ENCODE measurements at regions not wholly inside any gene's neighbourhood (a gene's known extent, or its start where the extent isn't known, plus 50 kb on each side); places are given as distances from the start of the nearest gene placed in this dataset.
"Not testable (repeated sequence)": the region's sequence is repeated elsewhere in the genome, so short reads cannot be mapped to it uniquely, and the experiment has no call there.

DNA sequence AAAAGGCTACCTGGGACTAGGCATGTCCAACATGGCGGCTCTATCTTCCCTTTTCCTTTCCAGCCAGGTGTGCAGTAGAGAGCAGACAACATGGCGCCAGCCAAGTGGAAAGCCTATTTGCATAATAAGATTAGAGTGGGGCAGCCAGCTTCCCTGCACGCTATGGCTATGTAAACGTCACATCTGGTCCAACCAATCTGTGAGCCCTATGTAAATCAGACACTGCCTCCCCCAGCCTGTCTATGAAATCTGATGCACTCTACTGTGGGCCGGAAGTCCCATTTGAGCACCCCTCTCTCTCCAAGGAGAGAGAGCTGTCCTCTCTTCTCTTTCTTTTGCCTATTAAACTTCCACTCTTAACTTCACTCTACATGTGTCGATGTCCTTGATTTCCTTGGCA is 984.9 kb upstream of the AUTS2 start:
- no peak for DNase-seq

DNA sequence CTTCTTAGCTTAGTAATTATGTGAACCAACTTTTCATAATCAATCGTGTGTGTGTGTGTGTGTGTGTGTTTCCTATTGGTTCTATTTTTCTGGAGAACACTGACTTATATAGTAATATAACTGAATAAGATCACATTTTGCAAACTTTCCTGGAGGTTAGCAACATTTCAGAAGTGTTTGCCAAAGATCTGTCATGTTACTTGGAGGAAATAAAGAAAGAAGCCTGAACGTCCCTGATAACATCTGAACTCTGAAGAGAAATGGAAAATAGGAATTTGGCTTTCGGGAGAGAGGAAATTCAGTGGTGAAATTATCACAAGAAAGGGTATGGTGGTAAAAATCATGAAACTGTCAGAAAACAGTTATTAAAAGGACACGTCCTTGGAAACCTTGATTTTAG is 984.4 kb upstream of the AUTS2 start:
- DNase-seq = no peak

DNA sequence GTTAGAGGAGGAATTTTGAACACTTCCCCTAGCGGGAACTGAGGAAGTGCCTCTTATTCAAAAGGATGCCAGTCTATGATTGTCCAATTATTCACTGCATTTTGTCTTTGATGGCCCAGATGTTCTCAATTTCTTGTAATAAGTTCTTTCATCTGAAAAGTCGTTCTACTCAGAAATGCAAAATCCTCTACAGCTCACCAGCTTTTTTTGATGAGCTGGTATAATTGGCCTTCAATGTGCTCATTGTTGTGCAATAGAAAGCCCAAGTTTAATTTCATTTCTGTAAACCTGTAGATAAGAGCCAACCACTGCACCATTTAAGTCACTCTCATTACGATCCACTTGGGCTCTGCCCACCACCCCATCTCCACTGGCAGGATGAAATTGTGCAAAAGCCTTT is 978.7 kb upstream of the AUTS2 start:
- no peak for DNase-seq

DNA sequence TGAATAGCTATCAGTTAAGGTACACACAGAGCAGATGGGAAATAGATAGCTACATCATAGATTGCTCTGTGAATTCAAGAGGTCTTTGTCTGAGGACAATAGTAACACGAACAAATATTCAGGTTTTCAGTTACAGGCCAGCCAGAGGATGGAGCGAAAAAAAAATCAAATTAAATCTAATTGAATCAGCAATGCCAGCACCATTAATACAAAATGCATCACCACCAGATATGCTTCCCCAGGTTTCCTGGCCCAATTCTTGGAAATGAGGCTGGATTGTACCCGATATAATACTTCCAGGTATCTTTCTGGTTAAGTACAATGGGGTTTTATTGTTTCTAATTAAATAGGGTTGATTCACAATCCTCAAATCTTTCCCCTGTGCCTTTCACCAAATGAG is 975.8 kb upstream of the AUTS2 start:
- no peak for DNase-seq

DNA sequence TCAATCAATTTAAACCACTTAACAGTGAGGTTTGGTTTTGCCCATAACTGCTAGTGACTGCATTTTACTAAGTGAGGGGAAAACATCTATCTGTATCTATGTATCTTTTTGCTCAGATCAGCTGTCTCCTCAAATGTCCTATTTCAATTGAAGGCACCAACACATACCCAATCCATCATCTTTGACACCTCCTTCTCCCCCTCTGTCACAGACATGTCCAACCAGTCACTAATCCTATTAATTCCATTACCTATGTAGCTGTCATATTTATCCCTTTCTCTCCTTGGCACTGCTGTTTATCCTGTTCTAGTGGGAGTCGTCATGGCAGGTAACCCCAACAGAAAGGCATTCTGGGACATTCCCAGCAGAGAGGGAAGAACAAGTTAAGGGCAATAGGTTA is 975.2 kb upstream of the AUTS2 start:
- DNase-seq = no peak

DNA sequence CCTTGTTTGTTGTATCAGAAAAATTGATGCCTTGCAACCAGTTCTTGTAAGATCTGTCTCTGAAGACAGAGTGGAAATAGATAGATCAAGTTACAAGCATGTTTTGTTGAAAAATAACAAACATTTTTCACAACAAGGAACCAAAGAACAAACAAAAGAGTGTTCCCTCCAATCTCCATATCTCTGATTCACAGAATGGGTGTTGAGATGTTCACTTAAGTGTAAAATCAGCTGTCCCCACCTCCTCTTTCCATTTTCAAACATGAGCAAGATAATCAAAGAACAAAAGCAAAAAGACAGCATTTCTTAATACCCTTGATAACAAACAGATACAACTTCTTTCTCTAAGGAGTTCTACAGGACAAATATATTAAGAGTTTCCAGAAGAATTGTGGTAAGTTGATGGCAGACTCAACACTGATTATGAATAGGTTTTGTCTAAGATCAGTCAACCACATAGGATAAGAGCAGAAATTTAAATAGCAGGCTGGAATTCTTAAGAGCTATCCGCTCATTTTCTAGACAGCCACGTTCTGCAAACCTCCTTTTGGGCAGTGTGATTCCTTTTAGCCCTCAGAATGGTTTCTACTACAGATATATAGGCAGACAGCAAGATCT is 970.9 kb upstream of the AUTS2 start:
- DNase-seq = no peak

DNA sequence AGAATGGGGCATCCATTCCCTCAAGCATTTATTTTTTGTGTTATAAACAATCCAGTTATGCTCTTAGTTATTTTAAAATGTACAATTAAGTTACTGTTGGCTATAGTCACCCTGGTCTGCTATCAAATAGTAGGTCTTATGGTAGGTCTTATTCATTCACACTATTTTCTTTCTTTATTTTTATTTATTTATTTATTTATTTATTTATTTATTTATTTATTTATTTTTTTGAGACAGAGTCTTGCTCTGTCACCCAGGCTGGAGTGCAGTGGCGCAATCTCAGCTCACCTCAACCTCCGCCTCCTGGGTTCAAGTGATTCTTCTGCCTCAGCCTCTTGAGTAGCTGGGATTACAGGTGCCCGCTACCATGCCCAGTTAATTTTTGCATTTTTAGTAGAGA is 967.4 kb upstream of the AUTS2 start:
- DNase-seq = not testable (repeated sequence)

DNA sequence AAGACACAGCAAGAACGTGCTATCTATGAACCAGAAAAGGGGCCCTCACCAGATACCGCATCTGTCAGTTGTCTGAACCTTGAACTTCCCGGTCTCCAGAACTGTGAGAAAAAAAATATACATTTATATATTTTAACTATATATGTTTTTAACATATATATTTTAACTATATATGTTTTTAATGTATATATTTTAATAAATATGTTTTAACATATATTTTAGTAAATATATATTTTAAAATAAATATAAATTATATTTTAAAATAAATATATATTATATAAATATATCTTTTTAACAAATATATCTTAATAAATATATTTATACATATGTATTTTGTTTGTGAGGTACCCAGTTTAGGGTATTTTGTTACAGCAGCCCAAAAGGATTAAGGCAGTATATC is 958.2 kb upstream of the AUTS2 start:
- no peak for DNase-seq

DNA sequence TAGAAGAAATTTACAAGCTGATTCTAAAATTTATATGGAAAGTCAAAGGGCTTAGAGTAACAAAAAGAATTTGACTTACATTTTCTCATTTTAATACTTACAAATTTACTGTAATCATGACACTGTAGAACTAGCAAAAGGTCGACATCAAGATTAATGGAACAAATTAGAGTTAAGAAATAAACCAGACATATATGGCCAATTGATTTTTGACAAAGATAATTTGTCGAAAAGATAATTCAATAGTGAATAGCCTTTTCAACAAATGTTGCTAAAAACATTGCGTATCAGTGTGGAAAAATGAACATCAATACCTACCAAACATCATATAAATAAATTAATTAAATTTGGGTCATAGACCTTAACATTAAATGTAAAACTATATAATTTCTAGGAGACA is 955.5 kb upstream of the AUTS2 start:
- DNase-seq = no peak

DNA sequence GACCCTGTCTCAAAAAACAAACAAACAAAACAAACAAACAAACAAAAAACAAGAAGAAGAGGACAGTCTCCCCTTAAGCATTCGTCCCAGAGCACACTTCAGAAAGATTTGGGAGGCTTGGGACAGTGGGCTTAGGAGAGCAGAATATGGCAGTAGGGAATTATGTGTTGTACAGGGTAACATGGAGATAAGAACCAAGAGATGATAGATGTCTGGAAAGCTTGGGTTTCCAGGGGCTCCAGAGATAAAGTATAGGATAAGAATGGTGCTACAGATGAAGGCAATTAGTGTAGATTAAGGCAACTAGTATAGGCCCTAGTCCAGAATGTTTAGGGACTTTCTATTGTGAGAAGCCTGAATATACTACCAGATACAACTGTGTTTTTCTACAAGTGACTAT is 934.9 kb upstream of the AUTS2 start:
- DNase-seq = no peak

DNA sequence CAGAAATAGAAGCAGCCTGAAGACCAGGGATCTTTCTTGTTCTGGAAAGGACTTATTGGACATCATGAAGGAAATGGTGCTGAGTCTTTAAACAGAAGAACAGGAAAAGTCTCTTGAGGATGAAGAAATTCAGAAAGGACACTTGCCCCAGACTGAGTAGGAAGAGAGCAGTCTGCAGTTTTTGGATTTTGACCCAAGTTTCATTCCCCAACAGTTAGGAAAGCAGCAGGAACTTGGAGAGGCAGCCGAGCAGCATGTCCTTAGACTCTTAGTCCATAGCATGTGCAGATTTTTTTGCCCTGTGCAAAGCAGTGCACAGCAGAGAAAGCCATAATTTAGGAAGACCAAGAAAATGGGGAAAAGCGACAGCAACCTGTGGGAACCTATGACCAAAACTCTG is 927.2 kb upstream of the AUTS2 start:
- no peak for DNase-seq

DNA sequence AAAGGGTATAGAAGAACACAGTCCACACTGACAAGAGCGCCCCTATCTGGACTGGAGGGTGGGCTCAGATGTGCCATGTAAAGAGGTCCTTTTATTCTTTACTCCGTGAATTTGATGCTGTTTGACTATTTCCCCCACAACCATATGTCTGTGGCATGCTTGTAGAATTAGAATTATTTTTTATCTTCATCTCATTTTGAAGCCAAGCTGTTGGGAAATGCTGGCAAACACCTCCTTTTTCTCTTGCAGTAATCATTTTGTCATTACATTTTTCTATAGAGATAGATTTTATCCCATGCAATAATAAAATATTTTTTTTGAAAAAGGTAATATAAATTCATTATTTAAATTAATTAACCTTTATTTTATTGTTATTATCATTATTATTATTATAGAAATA is 926.6 kb upstream of the AUTS2 start:
- DNase-seq = no peak

DNA sequence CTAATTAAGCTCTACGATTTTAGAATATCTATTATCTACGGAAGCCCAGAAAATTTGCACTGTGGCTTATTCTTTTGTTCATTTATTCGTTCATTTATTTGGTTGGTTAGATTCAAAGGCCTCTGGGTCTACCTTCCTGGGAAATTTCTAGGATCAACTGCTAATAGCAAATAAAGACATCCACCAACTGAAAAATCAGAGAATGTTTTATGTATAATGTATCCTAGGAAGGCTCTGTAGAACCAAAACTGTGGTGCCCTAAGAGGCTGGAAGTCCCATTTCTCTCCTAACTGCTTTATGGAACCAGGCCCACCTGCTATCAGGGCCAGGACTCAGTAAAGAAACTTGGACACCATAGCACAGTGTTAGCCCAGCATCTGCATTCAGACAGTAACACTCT is 923.4 kb upstream of the AUTS2 start:
- DNase-seq = no peak

DNA sequence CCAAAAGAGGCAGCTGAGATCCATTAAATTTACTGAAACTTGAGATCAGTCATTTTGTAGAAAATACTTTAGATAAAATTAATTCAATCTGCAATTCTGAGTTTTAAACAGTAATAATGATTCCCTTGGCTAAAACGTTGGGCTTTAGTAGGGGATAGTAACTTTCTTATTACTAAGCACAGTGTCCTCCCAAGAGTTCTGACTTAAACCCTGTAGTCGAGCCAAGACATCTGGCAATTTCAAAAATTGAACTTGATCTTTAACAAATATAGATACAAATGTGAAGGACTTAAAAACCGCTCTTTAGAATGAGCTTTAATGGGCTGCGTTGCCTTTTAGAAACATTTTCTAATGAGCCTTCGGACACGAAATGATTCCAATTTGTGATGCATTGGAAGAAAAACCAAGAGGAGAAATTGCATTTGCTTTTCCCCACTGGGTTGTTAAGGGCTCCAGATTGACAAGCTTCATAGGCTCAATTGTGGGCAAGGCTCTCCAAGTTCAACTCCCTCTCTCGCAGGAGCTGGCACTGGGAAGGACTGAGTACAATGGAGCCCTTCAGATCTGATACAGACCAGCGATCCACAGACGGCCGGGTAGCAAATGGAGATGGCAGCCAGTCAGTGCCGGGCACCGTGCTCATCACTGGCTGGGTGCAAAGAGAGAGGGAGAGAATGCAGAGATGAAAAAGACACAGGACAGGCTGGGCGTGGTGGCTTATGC is 921.3 kb upstream of the AUTS2 start:
- DNase-seq = no peak

DNA sequence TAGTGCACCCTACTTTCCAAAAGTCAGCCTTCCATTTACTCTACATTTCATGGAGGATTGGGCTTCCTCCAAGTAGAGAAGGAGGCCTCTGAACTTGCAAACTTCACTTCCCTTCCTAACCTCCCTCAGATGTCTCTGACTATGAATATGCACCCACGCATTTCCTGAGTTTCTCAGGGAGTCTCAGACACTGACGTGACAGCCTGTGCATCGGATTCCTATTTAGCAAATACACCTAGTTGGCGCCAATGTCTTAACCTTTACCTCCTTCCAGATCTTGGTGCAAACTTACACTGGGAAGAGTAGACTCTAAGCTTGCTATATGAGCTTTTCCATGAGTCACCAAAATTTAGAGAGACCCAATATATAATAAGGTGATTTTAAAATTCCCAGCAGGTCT is 920.1 kb upstream of the AUTS2 start:
- no peak for DNase-seq

DNA sequence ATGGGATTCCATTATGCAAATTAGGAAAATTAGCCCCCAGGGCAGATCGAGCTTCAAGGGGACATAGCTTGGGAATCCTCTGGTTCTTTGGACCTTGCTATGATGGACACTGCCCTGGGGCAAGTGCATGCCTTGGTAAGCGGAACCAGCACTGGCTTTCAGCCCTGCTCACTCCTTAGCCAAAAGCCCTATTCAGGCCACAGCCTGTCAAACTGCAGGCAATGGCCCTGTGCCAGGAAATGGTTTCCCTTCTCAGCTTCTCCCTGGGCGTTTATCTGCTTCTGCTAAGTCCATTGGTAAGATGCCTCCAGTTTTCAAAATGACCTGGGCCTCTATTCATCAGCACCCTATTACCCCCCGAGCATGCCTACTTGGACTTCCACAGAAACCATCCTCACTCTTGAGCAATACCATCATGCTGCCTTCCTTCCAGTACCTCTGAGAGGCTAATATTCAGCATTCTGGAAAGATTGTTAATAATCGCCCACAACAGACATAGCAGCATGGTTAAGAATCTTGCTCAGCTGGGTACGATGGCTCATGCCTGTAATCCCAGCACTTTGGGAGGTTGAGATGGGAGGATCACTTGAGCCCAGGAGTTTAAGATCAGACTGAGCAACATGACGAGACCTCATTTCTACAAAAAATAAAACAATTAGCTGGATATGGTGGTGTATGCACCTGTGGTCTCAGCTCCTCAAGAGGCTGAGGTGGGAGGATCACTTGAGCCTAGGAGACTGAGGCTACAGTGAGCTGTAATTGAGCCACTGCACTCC is 918.6 kb upstream of the AUTS2 start:
- no peak for DNase-seq

DNA sequence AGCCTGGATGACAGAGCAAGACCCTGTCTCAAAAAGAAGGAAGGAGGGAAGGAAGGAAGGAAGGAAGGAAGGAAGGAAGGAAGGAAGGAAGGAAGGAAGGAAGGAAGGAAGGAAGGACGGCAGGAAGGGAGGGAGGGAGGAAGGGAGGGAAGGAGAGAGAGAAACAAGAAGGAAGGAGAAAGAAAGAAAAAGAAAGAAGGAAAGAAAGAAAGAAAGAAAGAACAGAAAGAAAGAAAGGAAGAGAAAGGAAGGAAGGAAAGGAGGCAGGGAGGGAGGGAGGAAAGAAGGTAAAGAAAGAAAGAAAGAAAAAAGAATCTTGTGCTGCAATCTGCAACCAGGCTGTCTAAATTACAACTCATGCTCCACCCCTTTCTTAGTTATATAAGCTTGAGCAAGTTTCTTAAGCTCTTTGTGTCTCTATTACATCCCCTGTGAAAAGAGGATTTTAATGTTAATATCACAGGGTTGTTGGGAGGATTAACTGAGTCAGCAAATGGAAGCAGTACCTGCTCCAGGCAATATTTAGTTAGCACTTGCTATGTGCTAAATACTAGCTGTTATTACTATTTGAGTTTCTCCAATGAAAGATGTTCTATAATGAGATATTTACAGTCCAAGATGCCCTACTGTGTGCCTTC is 917.9 kb upstream of the AUTS2 start:
- DNase-seq = no peak

DNA sequence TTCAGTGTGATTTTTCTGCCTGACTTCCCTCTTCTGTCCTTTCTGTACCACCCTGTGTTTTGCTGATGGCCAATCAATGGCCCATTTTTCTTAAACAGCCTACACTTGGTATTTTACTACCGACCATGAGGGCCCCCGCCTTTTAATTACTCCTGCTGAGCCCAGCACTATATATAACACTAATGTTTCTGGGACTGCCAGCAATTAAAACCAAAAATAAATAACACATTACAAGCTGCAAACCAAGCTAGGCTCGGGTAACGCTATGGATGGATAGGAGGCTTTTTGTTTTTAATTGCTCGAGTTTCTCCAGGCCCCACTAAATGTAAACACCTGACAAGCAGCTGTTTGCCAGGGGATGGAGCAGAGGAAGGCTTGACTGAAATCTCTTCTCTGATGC is 915.4 kb upstream of the AUTS2 start:
- DNase-seq = no peak

DNA sequence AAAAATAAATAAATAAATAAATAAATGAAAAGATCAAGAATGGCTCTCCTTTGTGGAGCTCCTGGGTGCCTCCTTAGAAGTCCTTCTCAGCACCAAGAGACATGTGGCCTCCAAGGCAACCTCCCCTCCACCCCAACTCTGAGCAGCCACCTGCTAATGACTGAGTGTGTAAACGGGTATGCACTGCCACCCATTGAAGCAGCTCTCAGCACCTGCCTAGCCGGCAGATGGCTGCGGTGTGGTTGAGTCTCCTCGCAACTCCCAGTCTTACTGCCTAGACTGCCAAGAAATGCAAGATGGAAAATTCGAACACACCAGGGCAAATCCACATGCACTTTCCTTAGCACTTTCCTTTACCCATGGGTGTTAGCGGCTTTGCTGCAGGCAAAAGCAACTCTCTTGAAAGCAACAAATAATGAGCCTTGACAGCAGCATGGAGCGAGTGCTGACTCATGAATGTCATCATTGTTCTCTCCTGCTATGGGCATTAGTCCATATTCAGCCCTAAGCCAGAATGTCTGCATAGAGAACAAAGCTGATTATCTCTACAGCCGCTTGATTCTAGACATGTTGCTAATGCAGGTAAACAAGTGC is 913.9 kb upstream of the AUTS2 start:
- DNase-seq = no peak

DNA sequence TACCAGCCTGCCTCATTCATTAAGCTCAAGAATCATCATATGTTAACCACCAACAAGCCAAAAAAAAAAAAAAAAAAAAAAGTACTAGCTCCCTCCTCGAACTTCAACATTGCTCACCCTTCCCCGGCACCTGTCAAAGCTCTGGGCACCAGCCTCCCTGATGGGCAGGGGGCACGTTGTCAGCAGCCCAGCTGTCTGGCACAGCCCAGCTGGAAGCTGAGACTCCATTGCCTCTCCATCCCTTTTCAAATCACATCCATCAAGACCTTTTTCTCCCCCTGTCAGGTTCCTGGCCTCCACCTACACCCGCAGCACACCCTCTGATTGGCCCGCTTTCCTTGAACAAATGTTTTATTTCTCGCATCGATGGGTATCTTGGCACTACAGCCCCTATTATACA is 913.3 kb upstream of the AUTS2 start:
- no peak for DNase-seq

DNA sequence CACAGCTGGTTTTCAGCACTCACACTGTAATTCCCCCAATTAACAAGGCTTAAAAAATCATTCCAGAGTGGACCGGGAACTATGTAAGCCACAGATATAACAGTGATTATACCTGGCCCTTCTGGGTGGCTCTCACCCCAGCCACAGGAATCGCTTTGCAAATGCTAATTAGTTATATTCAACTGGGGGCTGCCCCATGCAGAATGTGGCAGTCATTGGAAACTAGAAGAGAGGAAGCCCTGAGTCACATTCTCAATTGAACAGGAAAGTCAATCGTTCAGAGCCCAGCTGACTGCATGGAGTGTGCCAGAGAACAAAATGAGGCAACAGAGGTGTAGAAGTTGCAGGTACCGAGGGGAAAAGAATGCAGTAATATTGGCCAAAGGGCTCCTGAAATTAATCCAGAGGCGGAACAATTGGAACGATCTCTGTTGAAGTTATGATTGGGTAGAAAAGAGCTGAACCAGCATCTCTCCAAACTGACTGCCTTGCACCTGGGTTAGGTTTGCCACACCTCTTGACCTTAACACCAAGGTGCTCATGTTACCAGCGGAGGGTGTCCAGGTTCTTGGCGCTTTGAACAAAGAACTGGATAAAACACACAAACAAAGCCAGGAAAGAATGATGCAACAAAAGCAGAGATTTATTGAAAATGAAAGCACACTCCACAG is 909.7 kb upstream of the AUTS2 start:
- DNase-seq = no peak

DNA sequence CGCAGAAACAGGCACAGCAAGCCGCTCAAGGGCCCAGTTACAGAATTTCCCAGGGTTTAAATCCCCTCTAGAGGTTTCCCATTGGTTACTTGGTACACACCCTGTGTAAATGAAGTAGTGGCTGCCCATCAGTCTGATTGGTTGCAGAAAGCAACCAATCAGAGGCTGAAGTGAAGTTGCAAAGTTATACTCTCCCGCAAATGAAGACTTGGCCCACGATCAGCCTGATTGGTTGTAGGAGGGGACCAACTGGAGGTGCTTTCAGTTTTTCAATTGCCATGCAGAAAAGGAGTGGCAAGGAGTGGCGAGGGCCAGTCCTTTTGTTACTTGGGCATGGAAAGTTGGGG is 909.2 kb upstream of the AUTS2 start:
- no peak for DNase-seq
